Breast epithelium (tissue), 3 donors: ENCODE measurements at regions not wholly inside any gene's neighbourhood (a gene's known extent, or its start where the extent isn't known, plus 50 kb on each side); places are given as distances from the start of the nearest gene placed in this dataset.

ENCODE experiments used
- POLR2A ChIP-seq: fragments of 450-650 bp; IDR thresholded peaks from one replicate; pipeline ENCODE4 v1.6.1; 2016; ENCODE audit warnings: antibody characterized with exemption, mild to moderate bottlenecking, moderate library complexity
- TF ChIP-seq, protein P1 (sequence below), 3 donors: fragments of 450-650 bp; IDR thresholded peaks; one replicate each; pipeline ENCODE4 v1.5.1; 2016 to 2017; ENCODE audit warnings: antibody characterized with exemption in 3 of 3, mild to moderate bottlenecking in 3 of 3, moderate library complexity in 3 of 3

DNA sequence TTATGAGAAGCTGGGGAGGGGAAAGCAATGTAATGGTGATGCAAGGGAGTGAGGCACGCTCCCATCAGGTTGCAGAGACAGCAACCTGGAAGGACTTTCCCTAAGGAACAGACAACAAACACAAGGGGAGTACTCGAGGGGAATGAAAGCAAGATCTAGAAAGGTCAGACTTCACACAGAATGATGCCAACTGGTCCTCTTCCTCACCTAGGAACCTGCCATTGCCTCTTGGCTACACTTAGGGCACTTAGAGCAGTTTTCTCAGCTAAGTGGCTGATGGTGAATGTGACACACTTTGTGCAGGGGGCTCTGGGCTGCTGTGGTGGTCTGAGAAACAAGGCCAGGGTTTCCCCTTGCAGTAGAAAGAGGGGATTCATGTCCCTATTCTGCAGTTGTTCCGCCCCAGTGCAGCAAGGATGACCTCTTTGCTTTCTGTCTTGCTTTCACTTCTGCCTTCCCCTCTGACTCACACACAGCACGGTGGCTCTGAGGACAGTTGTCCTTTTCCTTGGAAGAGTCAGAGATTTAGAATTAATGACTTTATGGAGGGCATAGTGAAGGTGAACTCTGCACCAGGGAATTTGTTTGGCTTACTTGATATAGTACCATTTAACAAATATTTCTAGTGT, 394.0 kb upstream of the KLF4 start:
- no peak for TF ChIP-seq POLR2A
- TF ChIP-seq, protein P1, sequence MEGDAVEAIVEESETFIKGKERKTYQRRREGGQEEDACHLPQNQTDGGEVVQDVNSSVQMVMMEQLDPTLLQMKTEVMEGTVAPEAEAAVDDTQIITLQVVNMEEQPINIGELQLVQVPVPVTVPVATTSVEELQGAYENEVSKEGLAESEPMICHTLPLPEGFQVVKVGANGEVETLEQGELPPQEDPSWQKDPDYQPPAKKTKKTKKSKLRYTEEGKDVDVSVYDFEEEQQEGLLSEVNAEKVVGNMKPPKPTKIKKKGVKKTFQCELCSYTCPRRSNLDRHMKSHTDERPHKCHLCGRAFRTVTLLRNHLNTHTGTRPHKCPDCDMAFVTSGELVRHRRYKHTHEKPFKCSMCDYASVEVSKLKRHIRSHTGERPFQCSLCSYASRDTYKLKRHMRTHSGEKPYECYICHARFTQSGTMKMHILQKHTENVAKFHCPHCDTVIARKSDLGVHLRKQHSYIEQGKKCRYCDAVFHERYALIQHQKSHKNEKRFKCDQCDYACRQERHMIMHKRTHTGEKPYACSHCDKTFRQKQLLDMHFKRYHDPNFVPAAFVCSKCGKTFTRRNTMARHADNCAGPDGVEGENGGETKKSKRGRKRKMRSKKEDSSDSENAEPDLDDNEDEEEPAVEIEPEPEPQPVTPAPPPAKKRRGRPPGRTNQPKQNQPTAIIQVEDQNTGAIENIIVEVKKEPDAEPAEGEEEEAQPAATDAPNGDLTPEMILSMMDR (IDR thresholded peaks at IDR 0.05) = no peak
